AG04450 (cell line): ENCODE measurements at regions not wholly inside any gene's neighbourhood (a gene's known extent, or its start where the extent isn't known, plus 50 kb on each side); places are given as distances from the start of the nearest gene placed in this dataset.

ENCODE experiments used
- CTCF ChIA-PET: fragments of 300-600, 350-600 bp; formaldehyde crosslinking; extraction: SDS; loops from one replicate; lab custom pipeline; 2022; ENCODE audit warnings: antibody characterized with exemption, inconsistent platforms; lab: Charles Lee
- POLR2A ChIA-PET: fragments of 350-600 bp; formaldehyde crosslinking; extraction: SDS; loops from one replicate; lab custom pipeline; 2021; ENCODE audit warnings: antibody characterized with exemption, inconsistent platforms; lab: Yijun Ruan, JAX
- DNase-seq: peaks from one replicate; pipeline ENCODE4 v3.0.0-alpha.2; 2011; ENCODE audit warnings: low read depth, low spot score
- H3K27ac ChIP-seq: one replicate; pipeline ENCODE4 v1.5.1; 2012; ENCODE audit warnings: low read depth, low read length, control low read depth
- H3K27me3 ChIP-seq: one replicate; pipeline ENCODE4 v1.6.0; 2012; ENCODE audit warnings: low read length; ENCODE audit not compliant: control insufficient read depth, insufficient read depth
- H3K4me3 ChIP-seq: 2 replicates; pipeline ENCODE4 v1.5.1; 2011; ENCODE audit warnings: mild to moderate bottlenecking, low read depth, low read length, control low read depth
- H3K9me3 ChIP-seq: 2 replicates; pipeline ENCODE4 v1.5.1; 2012; ENCODE audit warnings: low read length; ENCODE audit not compliant: control insufficient read depth, insufficient read depth
- TF ChIP-seq, protein P1 (sequence below): IDR thresholded peaks from 2 replicates; pipeline ENCODE4 v1.5.1; 2011; ENCODE audit warnings: low read depth, low read length, control low read depth, inconsistent platforms

DNA sequence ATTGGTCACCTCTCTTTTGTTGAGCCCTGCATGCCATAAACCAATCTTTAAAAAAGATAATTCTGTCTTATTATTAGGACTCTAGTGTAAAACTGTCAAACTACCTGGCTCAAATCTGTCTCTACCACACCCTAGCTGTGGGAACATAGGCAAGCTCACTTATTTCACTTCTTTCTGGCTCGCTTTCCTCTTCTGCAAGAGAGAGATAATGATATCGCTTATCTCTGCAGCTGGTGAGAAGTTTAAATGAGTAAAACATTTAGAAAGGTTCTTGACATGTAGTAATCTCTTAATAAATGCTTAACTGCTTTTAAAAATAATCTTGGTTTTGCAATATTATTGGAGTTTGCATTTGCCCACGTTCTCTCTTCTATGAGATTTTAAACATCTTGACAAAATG lies 1109.2 kb downstream of the RAPGEF2 start:
- no peak for DNase-seq
- CTCF ChIA-PET = no interaction called here
- Histone ChIP-seq H3K27me3 (no peaks in the 10 kb centered on the region), H3K4me3 (no peak overlapping the region), H3K27ac (no peak overlapping the region), H3K9me3 (no peaks in the 10 kb centered on the region)
- POLR2A ChIA-PET = no interaction called here
- TF ChIP-seq, protein P1, sequence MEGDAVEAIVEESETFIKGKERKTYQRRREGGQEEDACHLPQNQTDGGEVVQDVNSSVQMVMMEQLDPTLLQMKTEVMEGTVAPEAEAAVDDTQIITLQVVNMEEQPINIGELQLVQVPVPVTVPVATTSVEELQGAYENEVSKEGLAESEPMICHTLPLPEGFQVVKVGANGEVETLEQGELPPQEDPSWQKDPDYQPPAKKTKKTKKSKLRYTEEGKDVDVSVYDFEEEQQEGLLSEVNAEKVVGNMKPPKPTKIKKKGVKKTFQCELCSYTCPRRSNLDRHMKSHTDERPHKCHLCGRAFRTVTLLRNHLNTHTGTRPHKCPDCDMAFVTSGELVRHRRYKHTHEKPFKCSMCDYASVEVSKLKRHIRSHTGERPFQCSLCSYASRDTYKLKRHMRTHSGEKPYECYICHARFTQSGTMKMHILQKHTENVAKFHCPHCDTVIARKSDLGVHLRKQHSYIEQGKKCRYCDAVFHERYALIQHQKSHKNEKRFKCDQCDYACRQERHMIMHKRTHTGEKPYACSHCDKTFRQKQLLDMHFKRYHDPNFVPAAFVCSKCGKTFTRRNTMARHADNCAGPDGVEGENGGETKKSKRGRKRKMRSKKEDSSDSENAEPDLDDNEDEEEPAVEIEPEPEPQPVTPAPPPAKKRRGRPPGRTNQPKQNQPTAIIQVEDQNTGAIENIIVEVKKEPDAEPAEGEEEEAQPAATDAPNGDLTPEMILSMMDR = no peak

- CTCF ChIA-PET = no interaction called here
- TF ChIP-seq, protein P1 = no peak
- DNase-seq = no peak
- POLR2A ChIA-PET = no interaction called here
- no peak overlapping the region for H3K4me3 ChIP-seq
- H3K27me3 ChIP-seq = no peaks in the 10 kb centered on the region
- H3K9me3 ChIP-seq = no peaks in the 10 kb centered on the region
- H3K27ac ChIP-seq = no peak overlapping the region
These were observed 1110.5 kb downstream of the RAPGEF2 start for GRCh38 chr4:160213366-160213765.

- Histone ChIP-seq H3K4me3 (no peak overlapping the region), H3K9me3 (peaks cover 10% of the 10 kb centered on the region), H3K27me3 (no peaks in the 10 kb centered on the region), H3K27ac (no peak overlapping the region)
- CTCF ChIA-PET = no interaction called here
- TF ChIP-seq, protein P1 = no peak
- POLR2A ChIA-PET = no interaction called here
- DNase-seq = no peak
These were observed 1114.5 kb downstream of the RAPGEF2 start for GRCh38 chr4:160217352-160217751.

DNA sequence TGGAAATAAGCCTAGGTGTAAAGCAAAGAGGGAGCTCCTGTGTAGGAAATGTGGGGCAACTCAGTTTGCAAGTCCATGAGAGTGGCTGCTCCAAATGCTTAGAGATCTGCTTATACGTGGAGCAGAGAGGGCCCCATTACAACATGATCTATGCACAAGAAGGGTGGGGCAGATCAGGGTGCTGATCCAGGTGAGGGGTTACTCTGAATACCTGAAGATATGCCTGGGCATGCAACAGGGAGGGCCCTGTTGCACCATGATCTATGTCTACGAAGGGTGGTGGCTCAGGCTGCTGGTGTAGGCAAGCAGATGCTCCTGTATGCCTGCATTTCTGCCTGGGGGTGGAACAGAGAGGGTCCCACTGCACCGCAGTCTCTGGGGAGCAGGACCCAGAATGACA lies 1121.2 kb downstream of the RAPGEF2 start:
- CTCF ChIA-PET = no interaction called here
- no peaks in the 10 kb centered on the region for H3K27me3 ChIP-seq

DNA sequence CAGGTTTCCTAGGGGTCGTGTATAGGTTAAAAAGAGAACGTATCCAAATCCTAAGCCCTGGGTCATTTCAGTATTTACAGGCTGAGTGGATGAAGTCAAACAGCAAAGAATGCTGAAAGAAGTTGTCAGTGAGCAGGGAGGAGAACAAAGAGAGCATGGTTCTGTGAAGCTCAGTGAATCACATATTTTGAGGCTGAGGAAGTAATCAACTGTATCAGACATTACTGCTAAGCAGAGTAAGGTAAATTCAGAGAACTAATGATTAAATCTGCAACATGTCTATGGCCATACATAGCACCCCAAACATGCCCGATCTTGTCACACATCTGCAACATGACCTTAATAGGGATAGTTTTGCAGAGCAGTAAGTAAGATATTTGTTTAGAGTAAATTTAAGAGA lies 1130.3 kb downstream of the RAPGEF2 start:
- ChIA-PET CTCF (no interaction called here), POLR2A (no interaction called here)
- no peak for DNase-seq
- no peak overlapping the region for H3K4me3 ChIP-seq
- H3K27me3 ChIP-seq = no peaks in the 10 kb centered on the region
- no peaks in the 10 kb centered on the region; the same call in 1 of the 2 replicates for H3K9me3 ChIP-seq
- H3K27ac ChIP-seq = no peak overlapping the region
- TF ChIP-seq, protein P1 = no peak

More for the DNA sequence above, 1121.2 kb downstream of the RAPGEF2 start:
- POLR2A ChIA-PET = no interaction called here
- Histone ChIP-seq H3K9me3 (peaks cover 22% of the 10 kb centered on the region), H3K27ac (no peak overlapping the region), H3K4me3 (no peak overlapping the region)
- no peak for DNase-seq
- TF ChIP-seq, protein P1 = no peak
